Thyroid gland (tissue), 4 donors: ENCODE measurements at regions not wholly inside any gene's neighbourhood (a gene's known extent, or its start where the extent isn't known, plus 50 kb on each side); places are given as distances from the start of the nearest gene placed in this dataset.

Experiments
- CTCF ChIP-seq, 6 experiments: fragments of 200-600 bp in 3 of 6; fragments of 450-650 bp in 3 of 6; sonication (generic) in 3 of 6; IDR thresholded peaks; one replicate each; pipeline ENCODE4 v1.5.1; 2016 to 2019; ENCODE audit warnings: antibody characterized with exemption in 6 of 6, mild to moderate bottlenecking in 2 of 6, inconsistent platforms in 1 of 6, moderate library complexity in 1 of 6
- POLR2A ChIP-seq, 2 donors: fragments of 450-650 bp; IDR thresholded peaks; one replicate each; pipeline ENCODE4 v1.6.1; 2017; ENCODE audit warnings: antibody characterized with exemption in 2 of 2, mild to moderate bottlenecking in 2 of 2, moderate library complexity in 1 of 2

GRCh38 chr12:45626965-45627364, 102.5 kb upstream of the ARID2 start:
- TF ChIP-seq CTCF (IDR thresholded peaks at IDR 0.05) (no peak), POLR2A (IDR thresholded peaks at IDR 0.05) (no peak)
